ENCODE measurements at regions not wholly inside any gene's neighbourhood (a gene's known extent, or its start where the extent isn't known, plus 50 kb on each side); places are given as distances from the start of the nearest gene placed in this dataset.

DNA sequence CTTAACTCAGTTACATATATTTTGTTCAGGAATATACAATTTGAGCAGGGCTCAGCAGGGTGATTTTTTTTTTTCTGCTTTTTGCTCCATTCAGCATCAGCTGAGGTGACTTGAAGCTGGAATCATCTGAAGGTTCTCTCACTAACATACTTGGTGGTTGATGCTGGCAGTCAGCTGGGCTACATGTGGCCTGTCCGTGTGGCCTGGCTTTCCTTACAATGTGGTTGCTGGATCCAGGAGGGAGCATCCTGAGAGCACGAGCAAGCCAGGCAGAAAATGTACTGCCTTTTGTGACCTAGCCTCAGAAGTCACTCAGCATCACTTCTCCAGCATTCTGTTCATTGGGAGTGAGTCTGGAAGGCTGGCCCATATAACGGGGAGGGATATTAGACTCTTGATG is 151.6 kb upstream of the E2F8 start:
- no peaks in the 10 kb centered on the region for H3K4me1 ChIP-seq (replicated peaks in 1 of 2; ENCODE audit: control insufficient read depth in 2 of 2, insufficient read depth in 2 of 2, low read length in 2 of 2)
- H3K27ac ChIP-seq (ENCODE audit: extremely low read depth, low read depth, low read length): no peak overlapping the region
- H4K20me1 ChIP-seq (replicated peaks; ENCODE audit: control insufficient read depth, insufficient read depth, low read length): no peaks in the 10 kb centered on the region; the same call in 1 of the 2 replicates
- DNase-seq (ENCODE audit: extremely low read depth in 1 of 4, low spot score in 3 of 4): no peak
- peaks cover 2 to 15% of the 10 kb centered on the region in 2 experiments; a peak in 4 of 5 replicates for H3K27me3 ChIP-seq (ENCODE audit: control insufficient read depth in 2 of 2, insufficient read depth in 2 of 2, low read length in 2 of 2)
- in situ Hi-C loops (cut with MboI): no loop called here
- no peaks in the 10 kb centered on the region for H3K9me3 ChIP-seq (replicated peaks; ENCODE audit: control insufficient read depth, insufficient read depth, low read depth, low read length)
- no peak overlapping the region for H3K4me2 ChIP-seq (ENCODE audit: insufficient read depth, low read length)
- no peaks in the 10 kb centered on the region for H3K36me3 ChIP-seq (ENCODE audit: control insufficient read depth, insufficient read depth, low read length)
- H3K9me1 ChIP-seq (ENCODE audit: control insufficient read depth, insufficient read depth, low read length): no peaks in the 10 kb centered on the region
- no peaks in the 10 kb centered on the region for H3K79me2 ChIP-seq (ENCODE audit: control insufficient read depth, insufficient read depth, low read length)
- no peak overlapping the region for H3K9ac ChIP-seq (ENCODE audit: insufficient read depth in 1 of 2, low read depth in 2 of 2, low read length in 2 of 2)
- ChIA-PET CTCF (ENCODE audit: low intra/inter-chr PET ratio) (no interaction called here), POLR2A (no interaction called here)
- BruUV-seq (replicated peaks): no TSS peak
- no peak overlapping the region for H2AFZ ChIP-seq (ENCODE audit: low read depth, low read length)
- WGBS (ENCODE audit: insufficient coverage, low coverage, missing lambda C conversion rate): 0% methylated on average over 3 of the region's 3 CpGs
- FAIRE-seq: no peak
- no peak for ATAC-seq
- intact Hi-C loops (cut with micrococcal nuclease): no loop called here
- H3K4me3 ChIP-seq: no peak overlapping the region
- no peak for TF ChIP-seq CEBPZ (IDR thresholded peaks at IDR 0.05; ENCODE audit: borderline replicate concordance, low read depth, low read length)
- TF ChIP-seq LCOR (CRISPR knock-in tag; IDR thresholded peaks at IDR 0.05): no peak
- TF ChIP-seq CBFA2T3 (IDR thresholded peaks at IDR 0.05): no peak
- no peak for TF ChIP-seq TFE3 (CRISPR knock-in tag; IDR thresholded peaks at IDR 0.05)
- TF ChIP-seq, protein P1, sequence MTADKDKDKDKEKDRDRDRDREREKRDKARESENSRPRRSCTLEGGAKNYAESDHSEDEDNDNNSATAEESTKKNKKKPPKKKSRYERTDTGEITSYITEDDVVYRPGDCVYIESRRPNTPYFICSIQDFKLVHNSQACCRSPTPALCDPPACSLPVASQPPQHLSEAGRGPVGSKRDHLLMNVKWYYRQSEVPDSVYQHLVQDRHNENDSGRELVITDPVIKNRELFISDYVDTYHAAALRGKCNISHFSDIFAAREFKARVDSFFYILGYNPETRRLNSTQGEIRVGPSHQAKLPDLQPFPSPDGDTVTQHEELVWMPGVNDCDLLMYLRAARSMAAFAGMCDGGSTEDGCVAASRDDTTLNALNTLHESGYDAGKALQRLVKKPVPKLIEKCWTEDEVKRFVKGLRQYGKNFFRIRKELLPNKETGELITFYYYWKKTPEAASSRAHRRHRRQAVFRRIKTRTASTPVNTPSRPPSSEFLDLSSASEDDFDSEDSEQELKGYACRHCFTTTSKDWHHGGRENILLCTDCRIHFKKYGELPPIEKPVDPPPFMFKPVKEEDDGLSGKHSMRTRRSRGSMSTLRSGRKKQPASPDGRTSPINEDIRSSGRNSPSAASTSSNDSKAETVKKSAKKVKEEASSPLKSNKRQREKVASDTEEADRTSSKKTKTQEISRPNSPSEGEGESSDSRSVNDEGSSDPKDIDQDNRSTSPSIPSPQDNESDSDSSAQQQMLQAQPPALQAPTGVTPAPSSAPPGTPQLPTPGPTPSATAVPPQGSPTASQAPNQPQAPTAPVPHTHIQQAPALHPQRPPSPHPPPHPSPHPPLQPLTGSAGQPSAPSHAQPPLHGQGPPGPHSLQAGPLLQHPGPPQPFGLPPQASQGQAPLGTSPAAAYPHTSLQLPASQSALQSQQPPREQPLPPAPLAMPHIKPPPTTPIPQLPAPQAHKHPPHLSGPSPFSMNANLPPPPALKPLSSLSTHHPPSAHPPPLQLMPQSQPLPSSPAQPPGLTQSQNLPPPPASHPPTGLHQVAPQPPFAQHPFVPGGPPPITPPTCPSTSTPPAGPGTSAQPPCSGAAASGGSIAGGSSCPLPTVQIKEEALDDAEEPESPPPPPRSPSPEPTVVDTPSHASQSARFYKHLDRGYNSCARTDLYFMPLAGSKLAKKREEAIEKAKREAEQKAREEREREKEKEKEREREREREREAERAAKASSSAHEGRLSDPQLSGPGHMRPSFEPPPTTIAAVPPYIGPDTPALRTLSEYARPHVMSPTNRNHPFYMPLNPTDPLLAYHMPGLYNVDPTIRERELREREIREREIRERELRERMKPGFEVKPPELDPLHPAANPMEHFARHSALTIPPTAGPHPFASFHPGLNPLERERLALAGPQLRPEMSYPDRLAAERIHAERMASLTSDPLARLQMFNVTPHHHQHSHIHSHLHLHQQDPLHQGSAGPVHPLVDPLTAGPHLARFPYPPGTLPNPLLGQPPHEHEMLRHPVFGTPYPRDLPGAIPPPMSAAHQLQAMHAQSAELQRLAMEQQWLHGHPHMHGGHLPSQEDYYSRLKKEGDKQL (CRISPR knock-in tag; IDR thresholded peaks at IDR 0.05; ENCODE audit: borderline replicate concordance): no peak
- TF ChIP-seq ZC3H11A (IDR thresholded peaks at IDR 0.05; ENCODE audit: low read depth, low read length): no peak
- no peak for TF ChIP-seq ELF1 (tag; IDR thresholded peaks at IDR 0.05)
- TF ChIP-seq HNRNPUL1 (IDR thresholded peaks at IDR 0.05; ENCODE audit: low read length): no peak
- TF ChIP-seq HDGF (IDR thresholded peaks at IDR 0.05): no peak
- TF ChIP-seq KLF6 (CRISPR knock-in tag; IDR thresholded peaks at IDR 0.05; ENCODE audit: borderline replicate concordance): no peak
- TF ChIP-seq HSF4 (CRISPR knock-in tag; IDR thresholded peaks at IDR 0.05; ENCODE audit: borderline replicate concordance): no peak
- TF ChIP-seq, protein P2, sequence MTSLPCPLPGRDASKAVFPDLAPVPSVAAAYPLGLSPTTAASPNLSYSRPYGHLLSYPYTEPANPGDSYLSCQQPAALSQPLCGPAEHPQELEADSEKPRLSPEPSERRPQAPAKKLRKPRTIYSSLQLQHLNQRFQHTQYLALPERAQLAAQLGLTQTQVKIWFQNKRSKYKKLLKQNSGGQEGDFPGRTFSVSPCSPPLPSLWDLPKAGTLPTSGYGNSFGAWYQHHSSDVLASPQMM (CRISPR knock-in tag; IDR thresholded peaks at IDR 0.05): no peak
- no peak for TF ChIP-seq TEAD1 (CRISPR knock-in tag; IDR thresholded peaks at IDR 0.05)
